Lung (tissue), 11 donors: ENCODE measurements at regions not wholly inside any gene's neighbourhood (a gene's known extent, or its start where the extent isn't known, plus 50 kb on each side); places are given as distances from the start of the nearest gene placed in this dataset.
A peak's percentile ranks its signal among the peaks of the same experiment; 100 is the strongest.

ENCODE experiments used
- ATAC-seq: fragments of 200-7000 bp; cut with Tn5 transposase; one replicate; pipeline ENCODE4 v1.9.1; 2020; ENCODE audit warnings: moderate number of reproducible peaks; ENCODE audit not compliant: insufficient read depth, low FRiP score
- DNase-seq, 3 donors: peaks; one replicate each; pipeline ENCODE4 v3.0.0-alpha.2; 2013 to 2017
- H3K27ac ChIP-seq, 2 donors: one replicate each; pipeline ENCODE4 v1.5.1; 2013; ENCODE audit warnings: mild to moderate bottlenecking in 2 of 2, moderate library complexity in 2 of 2, control low read depth in 1 of 2, inconsistent platforms in 1 of 2, low read depth in 1 of 2, low read length in 1 of 2
- H3K27me3 ChIP-seq, 3 donors: one replicate each; pipeline ENCODE4 v1.5.1; 2013; ENCODE audit warnings: low read length in 2 of 3; ENCODE audit not compliant: control insufficient read depth in 3 of 3, insufficient read depth in 3 of 3
- H3K36me3 ChIP-seq, 4 donors: one replicate each; pipeline ENCODE4 v1.5.1; 2013; ENCODE audit warnings: low read length in 4 of 4, mild to moderate bottlenecking in 1 of 4, moderate library complexity in 1 of 4; ENCODE audit not compliant: control insufficient read depth in 4 of 4, insufficient read depth in 4 of 4
- H3K4me1 ChIP-seq, 5 donors: one replicate each; pipeline ENCODE4 v1.5.1; 2013; ENCODE audit warnings: low read length in 5 of 5, mild to moderate bottlenecking in 2 of 5, moderate library complexity in 1 of 5; ENCODE audit not compliant: control insufficient read depth in 5 of 5, insufficient read depth in 5 of 5
- H3K4me3 ChIP-seq: one replicate; pipeline ENCODE4 v1.5.1; 2013; ENCODE audit warnings: mild to moderate bottlenecking, control low read depth, moderate library complexity
- H3K9ac ChIP-seq, 2 donors: one replicate each; pipeline ENCODE4 v1.5.1; 2013; ENCODE audit warnings: low read length in 2 of 2, control low read depth in 1 of 2; ENCODE audit not compliant: insufficient read depth in 1 of 2
- H3K9me3 ChIP-seq, 4 donors: one replicate each; pipeline ENCODE4 v1.5.1; 2013; ENCODE audit warnings: low read length in 3 of 4, mild to moderate bottlenecking in 1 of 4, moderate library complexity in 1 of 4; ENCODE audit not compliant: control insufficient read depth in 4 of 4, insufficient read depth in 3 of 4
- CTCF ChIP-seq: IDR thresholded peaks from 2 replicates; pipeline ENCODE4 v1.5.1; 2012; ENCODE audit warnings: mild to moderate bottlenecking; ENCODE audit errors: control extremely low read depth, extremely low read depth
- WGBS, 2 donors: extraction: QIAGEN DNeasy Blood & Tissue Kit; methylation state at CpG; one replicate each; pipeline ENCODE4 v1.1.7; 2013; 5-methylcytosine and 5-hydroxymethylcytosine counted together
- donor health status: control.
- donor health status: control.
- donor health status: Bipolar disorder and iron deficiency.
- donor health status: healthy.
- donor health status: DM: yes; HTN: yes; CAD: no.

- TF ChIP-seq CTCF = no peak
- 59 to 65% methylated on average over 8 of the region's 8 CpGs for WGBS, 2 donors
- Histone ChIP-seq H3K36me3 (no peaks in the 10 kb centered on the region), H3K27me3 (no peaks in the 10 kb centered on the region), H3K4me1 (peaks cover 0 to 18% (median 0%) of the 10 kb centered on the region in 5 donors), H3K9me3 (peaks cover 0 to 2% (median 0%) of the 10 kb centered on the region in 4 donors), H3K9ac (no peak overlapping the region), H3K27ac (no peak overlapping the region), H3K4me3 (no peak overlapping the region)
- ATAC-seq (no peak), DNase-seq (peak; percentile 68 to 77 (median 75))
Observed at GRCh38 chr11:45470151-45470793, 184.1 kb upstream of the SYT13 start.

DNA sequence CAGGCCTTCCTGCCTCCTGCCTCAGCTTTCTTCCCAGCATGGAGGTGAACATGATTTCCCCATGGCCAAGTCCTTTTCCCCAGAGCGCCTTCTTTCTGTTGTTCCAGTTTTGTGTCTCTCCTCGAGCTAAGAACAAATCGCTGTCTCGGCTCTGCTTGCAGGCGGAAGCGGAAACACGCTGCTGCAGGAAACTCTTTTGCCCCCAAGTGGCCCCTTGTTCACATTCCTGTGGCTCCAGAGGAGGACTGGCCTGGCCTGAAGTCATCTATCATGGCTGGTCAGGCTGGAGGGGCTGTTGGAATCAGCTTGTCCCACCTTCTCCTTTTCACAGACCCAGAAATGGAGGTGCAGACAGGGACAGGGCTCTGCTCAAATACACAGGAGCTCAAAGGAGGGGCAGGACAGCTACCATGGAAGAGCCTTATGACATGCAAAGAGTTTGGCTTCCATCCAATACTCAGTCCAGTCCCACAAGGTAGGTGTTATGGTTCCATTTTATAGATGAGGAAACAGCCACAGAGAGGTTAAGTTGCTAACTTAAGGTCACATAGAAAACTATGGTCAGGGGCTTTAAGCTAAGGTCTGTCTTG is 182.2 kb upstream of the SYT13 start:
- H3K36me3 ChIP-seq = no peaks in the 10 kb centered on the region
- H3K27me3 ChIP-seq = no peaks in the 10 kb centered on the region
- peaks cover 0 to 8% (median 0%) of the 10 kb centered on the region in 4 donors for H3K9me3 ChIP-seq
- no peak overlapping the region for H3K27ac ChIP-seq
- ATAC-seq (no peak), DNase-seq (peak; percentile 74 to 79 (median 78))
- peaks cover 0 to 18% (median 0%) of the 10 kb centered on the region in 5 donors for H3K4me1 ChIP-seq
- no peak overlapping the region for H3K9ac ChIP-seq
- no peak for TF ChIP-seq CTCF
- H3K4me3 ChIP-seq = no peak overlapping the region
- WGBS, 2 donors = 23 to 30% methylated on average over 7 of the region's 7 CpGs

GRCh38 chr11:45463541-45463940 is 177.4 kb upstream of the SYT13 start:
- Histone ChIP-seq H3K27me3 (peaks cover 0 to 5% (median 3%) of the 10 kb centered on the region in 3 donors), H3K9ac (no peak overlapping the region), H3K36me3 (no peaks in the 10 kb centered on the region), H3K9me3 (peaks cover 0 to 9% (median 0%) of the 10 kb centered on the region in 4 donors), H3K4me1 (peaks cover 0 to 11% (median 0%) of the 10 kb centered on the region in 5 donors), H3K27ac (no peak overlapping the region), H3K4me3 (no peak overlapping the region)
- DNase-seq (no peak), ATAC-seq (no peak)
- 91 to 93% methylated on average over 4 of the region's 4 CpGs for WGBS, 2 donors
- no peak for TF ChIP-seq CTCF
